Vagina (tissue), 2 donors: ENCODE measurements at regions not wholly inside any gene's neighbourhood (a gene's known extent, or its start where the extent isn't known, plus 50 kb on each side); places are given as distances from the start of the nearest gene placed in this dataset.

Source experiments
- DNase-seq, 2 donors: peaks; one replicate each; pipeline ENCODE4 v3.0.0-alpha.2; 2017; ENCODE audit errors: extremely low spot score in 2 of 2
- H3K27ac ChIP-seq: fragments of 200-600 bp; sonication (generic); one replicate; pipeline ENCODE4 v1.5.1; 2019
- H3K27me3 ChIP-seq: fragments of 200-600 bp; sonication (generic); one replicate; pipeline ENCODE4 v1.5.1; 2019
- H3K36me3 ChIP-seq, 2 donors: fragments of 200-600 bp; sonication (generic); one replicate each; pipeline ENCODE4 v1.5.1; 2017 to 2019
- H3K4me1 ChIP-seq: fragments of 200-600 bp; sonication (generic); one replicate; pipeline ENCODE4 v1.5.1; 2019
- H3K4me3 ChIP-seq, 2 donors: fragments of 200-600 bp; sonication (generic); 1 replicate in 1 of 2; 2 replicates in 1 of 2; pipeline ENCODE4 v1.5.1; 2016 to 2019
- H3K9me3 ChIP-seq: fragments of 200-600 bp; sonication (generic); one replicate; pipeline ENCODE4 v1.5.1; 2019
- CTCF ChIP-seq, 3 experiments: fragments of 450-650 bp in 2 of 3; fragments of 200-600 bp in 1 of 3; sonication (generic) in 1 of 3; IDR thresholded peaks; one replicate each; pipeline ENCODE4 v1.5.1; 2017 to 2019; ENCODE audit warnings: antibody characterized with exemption in 3 of 3, mild to moderate bottlenecking in 2 of 3, moderate library complexity in 2 of 3
- POLR2A ChIP-seq, 2 donors: fragments of 450-650 bp; IDR thresholded peaks; one replicate each; pipeline ENCODE4 v1.6.1; 2017; ENCODE audit warnings: antibody characterized with exemption in 2 of 2, mild to moderate bottlenecking in 2 of 2, moderate library complexity in 2 of 2
- POLR2AphosphoS5 ChIP-seq, 2 donors: sonication (generic); formaldehyde crosslinking; IDR thresholded peaks; one replicate each; pipeline ENCODE4 v1.9.0; 2017; ENCODE audit warnings: antibody characterized with exemption in 2 of 2, mild to moderate bottlenecking in 2 of 2, low read depth in 1 of 2; ENCODE audit not compliant: insufficient read depth in 1 of 2
- intact Hi-C: fragments of 100-400 bp; cut with DNase I; formaldehyde crosslinking; loops from one replicate; pipeline ENCODE4 v1.15.1; 2023

- Histone ChIP-seq H3K9me3 (no peaks in the 10 kb centered on the region), H3K36me3 (no peaks in the 10 kb centered on the region), H3K4me1 (no peaks in the 10 kb centered on the region), H3K27me3 (no peaks in the 10 kb centered on the region), H3K27ac (no peak overlapping the region), H3K4me3 (no peak overlapping the region)
- DNase-seq, result no peak
- intact Hi-C loops, result no loop called here
- TF ChIP-seq POLR2AphosphoS5 (IDR thresholded peaks at IDR 0.05; ENCODE audit: insufficient read depth in 1 of 2, low read depth in 1 of 2) (no peak), POLR2A (IDR thresholded peaks at IDR 0.05) (no peak), CTCF (IDR thresholded peaks at IDR 0.05) (no peak)
Measured at GRCh38 chr5:57532513-57533497, 50.2 kb upstream of the ACTBL2 start.
